GM12878 (cell line): ENCODE measurements at regions not wholly inside any gene's neighbourhood (a gene's known extent, or its start where the extent isn't known, plus 50 kb on each side); places are given as distances from the start of the nearest gene placed in this dataset.

Experiments
- ATAC-seq: fragments of 200-7000 bp; cut with Tn5 transposase; 3 replicates; pipeline ENCODE4 v1.9.1; 2020; ENCODE audit warnings: mild to moderate bottlenecking, moderate library complexity
- BruUV-seq: library from RNA; stranded (reverse); fragments of 400-500 nt; replicated peaks from 2 replicates; lab custom pipeline; 2021; lab: Mats Ljungman, UMichigan
- CTCF ChIA-PET: fragments of 300-600 bp; sonication (Branson Sonifier 250); formaldehyde crosslinking; extraction: SDS; loops from one replicate; lab custom pipeline; 2021; ENCODE audit warnings: inconsistent platforms; lab: Yijun Ruan, JAX
- POLR2A ChIA-PET: fragments of 350-600 bp; formaldehyde crosslinking; extraction: SDS; loops from one replicate; lab custom pipeline; 2021; ENCODE audit warnings: inconsistent platforms; lab: Charles Lee
- RAD21 ChIA-PET: fragments of 300-600 bp; sonication (Branson Sonifier 250); formaldehyde crosslinking; loops from one replicate; lab custom pipeline; 2023; ENCODE audit warnings: antibody characterized with exemption; ENCODE audit not compliant: unreplicated experiment; lab: Charles Lee
- SMC1A ChIA-PET: fragments of 300-600 bp; sonication (Branson Sonifier 250); formaldehyde crosslinking; loops from one replicate; lab custom pipeline; 2023; ENCODE audit not compliant: unreplicated experiment, uncharacterized antibody; lab: Charles Lee
- DNase-seq: peaks from one replicate; pipeline ENCODE4 v3.0.0-alpha.2; 2011; ENCODE audit warnings: low read depth, low spot score
- FAIRE-seq: peaks from 3 replicates; lab custom pipeline; 2011; peaks lifted over from hg19 to GRCh38; lab: Jason Lieb, UNC
- H2AFZ ChIP-seq: 2 replicates; pipeline ENCODE4 v1.6.0; 2011; ENCODE audit warnings: low read depth, low read length, control low read depth; ENCODE audit not compliant: control insufficient read depth
- H3K27ac ChIP-seq: 2 replicates; pipeline ENCODE4 v1.5.1; 2011; ENCODE audit warnings: control low read depth; ENCODE audit not compliant: control insufficient read depth, insufficient read depth
- H3K27me3 ChIP-seq, 2 experiments: replicated peaks in 1 of 2; 2 replicates each; pipeline versions ENCODE4 v1.6.0 to v1.6.1; 2011; ENCODE audit warnings: low read length in 1 of 2; ENCODE audit not compliant: control insufficient read depth in 2 of 2, insufficient read depth in 2 of 2
- H3K36me3 ChIP-seq, 2 experiments: 2 replicates each; pipeline ENCODE4 v1.5.1; 2011; ENCODE audit warnings: low read length in 1 of 2; ENCODE audit not compliant: control insufficient read depth in 2 of 2, insufficient read depth in 2 of 2
- H3K4me1 ChIP-seq: 2 replicates; pipeline ENCODE4 v1.6.1; 2011; ENCODE audit warnings: mild to moderate bottlenecking, low read length, moderate library complexity, mixed read lengths; ENCODE audit not compliant: control insufficient read depth, insufficient read depth
- H3K4me2 ChIP-seq: 2 replicates; pipeline ENCODE4 v1.6.0; 2011; ENCODE audit warnings: control low read depth; ENCODE audit not compliant: control insufficient read depth, insufficient read depth
- H3K4me3 ChIP-seq: fragments of 200-600 bp; sonication (generic); 2 replicates; pipeline ENCODE4 v1.5.1; 2016
- H3K79me2 ChIP-seq: 2 replicates; pipeline ENCODE4 v1.6.0; 2011; ENCODE audit warnings: low read length; ENCODE audit not compliant: control insufficient read depth, insufficient read depth
- H3K9ac ChIP-seq: 2 replicates; pipeline ENCODE4 v1.8.0; 2011; ENCODE audit warnings: low read length, control low read depth, mixed read lengths; ENCODE audit not compliant: control insufficient read depth, insufficient read depth
- H3K9me3 ChIP-seq: replicated peaks from 3 replicates; pipeline ENCODE4 v1.5.1; 2011; ENCODE audit warnings: mild to moderate bottlenecking, low read length; ENCODE audit not compliant: control insufficient read depth, insufficient read depth
- H4K20me1 ChIP-seq: 2 replicates; pipeline ENCODE4 v1.6.0; 2011; ENCODE audit not compliant: control insufficient read depth, insufficient read depth
- ATF7 ChIP-seq: fragments of 450-650 bp; IDR thresholded peaks from 2 replicates; pipeline ENCODE4 v1.6.1; 2016; ENCODE audit warnings: low read depth, mild to moderate bottlenecking
- BCLAF1 ChIP-seq: fragments of 450-650 bp; IDR thresholded peaks from 2 replicates; pipeline ENCODE4 v1.6.1; 2017; ENCODE audit warnings: antibody characterized with exemption, mild to moderate bottlenecking, moderate library complexity
- BMI1 ChIP-seq: fragments of 450-650 bp; IDR thresholded peaks from 2 replicates; pipeline ENCODE4 v1.6.1; 2016; ENCODE audit warnings: mild to moderate bottlenecking, moderate library complexity, borderline replicate concordance
- BRCA1 ChIP-seq: IDR thresholded peaks from 2 replicates; pipeline ENCODE4 v1.6.1; 2011; ENCODE audit warnings: low read depth, low read length, improper control_type of control experiment
- CREB1 ChIP-seq: IDR thresholded peaks from 2 replicates; pipeline ENCODE4 v1.6.1; 2012; ENCODE audit warnings: low read depth, mild to moderate bottlenecking, inconsistent platforms
- E4F1 ChIP-seq: fragments of 450-650 bp; IDR thresholded peaks from 2 replicates; pipeline ENCODE4 v1.6.1; 2018; ENCODE audit warnings: borderline replicate concordance, mild to moderate bottlenecking; ENCODE audit not compliant: partially characterized antibody
- EP300 ChIP-seq, 2 experiments: fragments of 150-350 bp in 1 of 2; IDR thresholded peaks; 2 replicates each; pipeline ENCODE4 v1.6.1; 2011 to 2012; ENCODE audit warnings: low read depth in 2 of 2, low read length in 2 of 2, borderline replicate concordance in 1 of 2, improper control_type of control experiment in 1 of 2, inconsistent platforms in 1 of 2; ENCODE audit not compliant: control insufficient read depth in 1 of 2
- EZH2 ChIP-seq: IDR thresholded peaks from 2 replicates; pipeline ENCODE4 v1.6.1; 2012; ENCODE audit warnings: low read depth, mild to moderate bottlenecking, control low read depth, inconsistent platforms, low read length, borderline replicate concordance; ENCODE audit not compliant: control insufficient read depth
- FOXM1 ChIP-seq: IDR thresholded peaks from 2 replicates; pipeline ENCODE4 v1.6.1; 2012; ENCODE audit warnings: low read depth, mild to moderate bottlenecking, inconsistent platforms, low read length, moderate library complexity
- HDAC6 ChIP-seq: fragments of 200-600 bp; sonication (generic); IDR thresholded peaks from one replicate; pipeline ENCODE4 v1.8.0; 2017; ENCODE audit warnings: antibody characterized with exemption; ENCODE audit not compliant: unreplicated experiment
- HDGF ChIP-seq: fragments of 450-650 bp; IDR thresholded peaks from 2 replicates; pipeline ENCODE4 v1.6.1; 2016; ENCODE audit warnings: antibody characterized with exemption
- MAX ChIP-seq: IDR thresholded peaks from 2 replicates; pipeline ENCODE4 v1.6.1; 2012; ENCODE audit warnings: low read depth, low read length, improper control_type of control experiment
- MTA2 ChIP-seq: fragments of 450-650 bp; IDR thresholded peaks from 2 replicates; pipeline ENCODE4 v1.6.1; 2016; ENCODE audit warnings: low read depth, mild to moderate bottlenecking, moderate library complexity
- MTA3 ChIP-seq: IDR thresholded peaks from 2 replicates; pipeline ENCODE4 v1.6.1; 2012; ENCODE audit warnings: low read length, inconsistent platforms, borderline replicate concordance
- NFYA ChIP-seq: IDR thresholded peaks from 2 replicates; pipeline ENCODE4 v1.6.1; 2011; ENCODE audit warnings: low read depth, mild to moderate bottlenecking, low read length, improper control_type of control experiment, borderline replicate concordance
- NFYB ChIP-seq: IDR thresholded peaks from 2 replicates; pipeline ENCODE4 v1.6.1; 2011; ENCODE audit warnings: low read depth, mild to moderate bottlenecking, low read length, improper control_type of control experiment, moderate library complexity; ENCODE audit not compliant: insufficient read depth
- PAX8 ChIP-seq: fragments of 450-650 bp; IDR thresholded peaks from 2 replicates; pipeline ENCODE4 v1.6.1; 2017; ENCODE audit warnings: mild to moderate bottlenecking, moderate library complexity
- POLR2AphosphoS5 ChIP-seq: IDR thresholded peaks from 2 replicates; pipeline ENCODE4 v1.6.1; 2011; ENCODE audit warnings: mild to moderate bottlenecking, low read length, inconsistent platforms
- STAT1 ChIP-seq: fragments of 450-650 bp; conservative IDR thresholded peaks from 2 replicates; pipeline ENCODE4 v1.6.1; 2014; ENCODE audit warnings: antibody characterized with exemption, mild to moderate bottlenecking
- ZBED1 ChIP-seq: IDR thresholded peaks from 2 replicates; pipeline ENCODE4 v1.6.1; 2016; ENCODE audit warnings: borderline replicate concordance
- WGBS: methylation state at CpG from one replicate; pipeline ENCODE4 v1.1.6; 2016; ENCODE audit warnings: low lambda C conversion rate; ENCODE audit not compliant: insufficient replicate concordance, insufficient coverage; ENCODE audit errors: missing lambda C conversion rate; 5-methylcytosine and 5-hydroxymethylcytosine counted together
- in situ Hi-C: fragments of 300-500 bp; cut with MboI; formaldehyde crosslinking; loops from 9 replicates; pipeline ENCODE4 v1.14.3; 2018; ENCODE audit warnings: mixed read lengths
- intact Hi-C: fragments of 100-400 bp; cut with micrococcal nuclease; formaldehyde crosslinking; loops from one replicate; pipeline ENCODE4 v1.14.2; 2022; ENCODE audit not compliant: unreplicated experiment

GRCh38 chr5:27854243-27854852 lies 816.0 kb upstream of the CDH9 start:
- no peaks in the 10 kb centered on the region for H3K9me3 ChIP-seq
- FAIRE-seq, result no peak
- RAD21 ChIA-PET, result no interaction called here
- DNase-seq, result no peak
- TF ChIP-seq E4F1 (no peak), NFYB (no peak), HDGF (no peak), MTA2 (no peak), EZH2 (no peak), ATF7 (no peak), POLR2AphosphoS5 (no peak), EP300 (IDR thresholded peaks at IDR 0.05; ENCODE audit: borderline replicate concordance in 1 of 2, control insufficient read depth in 1 of 2, low read depth in 2 of 2, low read length in 2 of 2) (no peak), ZBED1 (no peak), HDAC6 (no peak), FOXM1 (no peak), PAX8 (no peak), BRCA1 (no peak), BMI1 (no peak), MAX (no peak), BCLAF1 (no peak), NFYA (no peak), CREB1 (no peak), MTA3 (no peak), STAT1 (no peak)
- no peak overlapping the region for H3K27ac ChIP-seq
- H3K9ac ChIP-seq, result no peak overlapping the region
- H3K4me2 ChIP-seq, result no peak overlapping the region
- no peaks in the 10 kb centered on the region for H3K36me3 ChIP-seq
- WGBS, result 0% methylated on average over 3 of the region's 3 CpGs
- H4K20me1 ChIP-seq, result no peaks in the 10 kb centered on the region
- H3K4me3 ChIP-seq, result no peak overlapping the region
- no peaks in the 10 kb centered on the region for H3K4me1 ChIP-seq
- intact Hi-C loops, result no loop called here
- no peak for ATAC-seq
- H2AFZ ChIP-seq, result no peak overlapping the region
- POLR2A ChIA-PET, result no interaction called here
- SMC1A ChIA-PET, result no interaction called here
- in situ Hi-C loops, result no loop called here
- CTCF ChIA-PET, result no interaction called here
- no peaks in the 10 kb centered on the region for H3K27me3 ChIP-seq
- BruUV-seq, result no TSS peak
- H3K79me2 ChIP-seq, result no peaks in the 10 kb centered on the region
